GM12892 (cell line): ENCODE measurements at regions not wholly inside any gene's neighbourhood (a gene's known extent, or its start where the extent isn't known, plus 50 kb on each side); places are given as distances from the start of the nearest gene placed in this dataset.

ENCODE experiments used
- POLR2A ChIP-seq: IDR thresholded peaks from 2 replicates; pipeline ENCODE4 v1.6.1; 2011; ENCODE audit warnings: low read depth, low read length, control low read depth
- POLR2AphosphoS5 ChIP-seq: IDR thresholded peaks from 2 replicates; pipeline ENCODE4 v1.6.1; 2011; ENCODE audit warnings: low read depth, low read length, control low read depth

DNA sequence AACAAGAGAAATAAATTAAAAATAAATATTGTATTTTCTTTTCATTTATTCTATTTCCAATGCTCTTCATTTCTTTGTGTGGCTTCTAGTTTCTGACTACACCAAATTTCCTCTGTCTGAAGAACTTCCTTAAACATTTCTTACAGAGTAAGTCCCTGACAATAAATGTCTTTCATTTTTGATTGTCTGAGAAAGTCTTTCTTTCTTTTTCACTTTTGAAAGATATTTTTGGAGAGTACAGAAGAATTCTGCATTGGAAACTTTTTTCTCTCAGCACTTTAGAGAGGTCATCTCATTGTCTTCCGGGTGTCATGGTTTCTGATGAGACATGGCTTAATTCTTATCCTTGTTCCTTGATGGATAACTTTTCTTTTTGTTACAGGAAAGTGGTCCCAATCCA is 119.6 kb downstream of the MOBP start:
- TF ChIP-seq POLR2AphosphoS5 (no peak), POLR2A (no peak)
